Neuronal stem cell (in vitro differentiated cells): ENCODE measurements at regions not wholly inside any gene's neighbourhood (a gene's known extent, or its start where the extent isn't known, plus 50 kb on each side); places are given as distances from the start of the nearest gene placed in this dataset.

Experiments used
- DNase-seq: peaks from one replicate; pipeline ENCODE4 v3.0.0-alpha.2; 2013; ENCODE audit warnings: low spot score
- H2AFZ ChIP-seq: one replicate; pipeline ENCODE4 v1.6.1; 2013; ENCODE audit warnings: mild to moderate bottlenecking, low read length, inconsistent platforms
- H2AK5ac ChIP-seq: 2 replicates; pipeline ENCODE4 v1.6.1; 2013; ENCODE audit warnings: low read depth, mild to moderate bottlenecking, inconsistent platforms, low read length, moderate library complexity, mixed read lengths
- H2BK120ac ChIP-seq: 2 replicates; pipeline ENCODE4 v1.6.1; 2013; ENCODE audit warnings: low read depth, mild to moderate bottlenecking, inconsistent platforms, low read length, moderate library complexity, mixed read lengths
- H2BK12ac ChIP-seq: one replicate; pipeline ENCODE4 v1.6.1; 2013; ENCODE audit warnings: low read length, inconsistent platforms
- H2BK15ac ChIP-seq: 2 replicates; pipeline ENCODE4 v1.6.1; 2013; ENCODE audit warnings: mild to moderate bottlenecking, low read length, inconsistent platforms, mixed read lengths
- H2BK5ac ChIP-seq: one replicate; pipeline ENCODE4 v1.6.1; 2013; ENCODE audit warnings: inconsistent platforms, mild to moderate bottlenecking, low read length, moderate library complexity
- H3K14ac ChIP-seq: one replicate; pipeline ENCODE4 v1.6.1; 2013; ENCODE audit warnings: low read length, inconsistent platforms
- H3K18ac ChIP-seq: 2 replicates; pipeline ENCODE4 v1.6.1; 2013; ENCODE audit warnings: low read length, inconsistent platforms
- H3K23ac ChIP-seq: 2 replicates; pipeline ENCODE4 v1.6.1; 2013; ENCODE audit warnings: low read depth, mild to moderate bottlenecking, mixed read lengths, low read length, inconsistent platforms; ENCODE audit not compliant: poor library complexity
- H3K27ac ChIP-seq: replicated peaks from 3 replicates; pipeline ENCODE4 v1.5.1; 2013; ENCODE audit warnings: low read length, inconsistent platforms
- H3K27me3 ChIP-seq, 3 experiments: 2 replicates each; pipeline ENCODE4 v1.6.1; 2013; ENCODE audit warnings: low read length in 3 of 3, mild to moderate bottlenecking in 2 of 3, inconsistent platforms in 1 of 3, low read depth in 1 of 3, mixed read lengths in 1 of 3, moderate library complexity in 1 of 3; ENCODE audit not compliant: control insufficient read depth in 3 of 3, insufficient read depth in 3 of 3
- H3K36me3 ChIP-seq, 2 donors: replicated peaks in 1 of 2; 2 replicates each; pipeline ENCODE4 v1.6.1; 2013; ENCODE audit warnings: low read length in 2 of 2; ENCODE audit not compliant: control insufficient read depth in 2 of 2, insufficient read depth in 2 of 2
- H3K4ac ChIP-seq: 2 replicates; pipeline ENCODE4 v1.6.1; 2013; ENCODE audit warnings: inconsistent platforms, mild to moderate bottlenecking, low read length, moderate library complexity
- H3K4me1 ChIP-seq, 2 donors: 1 replicate in 1 of 2; 2 replicates in 1 of 2; pipeline ENCODE4 v1.6.1; 2013; ENCODE audit warnings: low read length in 2 of 2, low read depth in 1 of 2; ENCODE audit not compliant: control insufficient read depth in 2 of 2, insufficient read depth in 1 of 2
- H3K4me2 ChIP-seq: one replicate; pipeline ENCODE4 v1.6.1; 2013; ENCODE audit warnings: mild to moderate bottlenecking, low read length, inconsistent platforms; ENCODE audit not compliant: insufficient read depth, poor library complexity, severe bottlenecking
- H3K4me3 ChIP-seq, 2 donors: 2 replicates each; pipeline ENCODE4 v1.5.1; 2013; ENCODE audit warnings: low read length in 2 of 2, mild to moderate bottlenecking in 2 of 2, inconsistent platforms in 1 of 2, moderate library complexity in 1 of 2
- H3K79me1 ChIP-seq: one replicate; pipeline ENCODE4 v1.6.1; 2013; ENCODE audit warnings: low read depth, mild to moderate bottlenecking, inconsistent platforms, low read length, moderate library complexity
- H3K9ac ChIP-seq: one replicate; pipeline ENCODE4 v1.6.1; 2013; ENCODE audit warnings: mild to moderate bottlenecking, low read depth, low read length, inconsistent platforms; ENCODE audit not compliant: poor library complexity
- H3K9me3 ChIP-seq, 2 donors: replicated peaks in 1 of 2; 2 replicates each; pipeline versions ENCODE3 to v1.6.1; 2013; ENCODE audit warnings: low read length in 2 of 2, mild to moderate bottlenecking in 2 of 2, inconsistent platforms in 1 of 2, low read depth in 1 of 2, mixed read lengths in 1 of 2, moderate library complexity in 1 of 2; ENCODE audit not compliant: control insufficient read depth in 2 of 2, insufficient read depth in 1 of 2
- H4K8ac ChIP-seq: one replicate; pipeline ENCODE4 v1.6.1; 2013; ENCODE audit warnings: low read depth, mild to moderate bottlenecking, inconsistent platforms, low read length, moderate library complexity
- H4K91ac ChIP-seq: one replicate; pipeline ENCODE4 v1.6.1; 2013; ENCODE audit warnings: low read length, low read depth, mild to moderate bottlenecking, inconsistent platforms; ENCODE audit not compliant: poor library complexity
- WGBS, 2 donors: extraction: QIAGEN DNeasy Blood & Tissue Kit; methylation state at CpG; one replicate each; pipeline ENCODE4 v1.1.7; 2013; ENCODE audit warnings: missing lambda C conversion rate in 2 of 2, mixed read lengths in 1 of 2; ENCODE audit not compliant: insufficient read length in 2 of 2, insufficient replicate concordance in 1 of 2; ENCODE audit errors: extremely low coverage in 2 of 2; 5-methylcytosine and 5-hydroxymethylcytosine counted together

DNA sequence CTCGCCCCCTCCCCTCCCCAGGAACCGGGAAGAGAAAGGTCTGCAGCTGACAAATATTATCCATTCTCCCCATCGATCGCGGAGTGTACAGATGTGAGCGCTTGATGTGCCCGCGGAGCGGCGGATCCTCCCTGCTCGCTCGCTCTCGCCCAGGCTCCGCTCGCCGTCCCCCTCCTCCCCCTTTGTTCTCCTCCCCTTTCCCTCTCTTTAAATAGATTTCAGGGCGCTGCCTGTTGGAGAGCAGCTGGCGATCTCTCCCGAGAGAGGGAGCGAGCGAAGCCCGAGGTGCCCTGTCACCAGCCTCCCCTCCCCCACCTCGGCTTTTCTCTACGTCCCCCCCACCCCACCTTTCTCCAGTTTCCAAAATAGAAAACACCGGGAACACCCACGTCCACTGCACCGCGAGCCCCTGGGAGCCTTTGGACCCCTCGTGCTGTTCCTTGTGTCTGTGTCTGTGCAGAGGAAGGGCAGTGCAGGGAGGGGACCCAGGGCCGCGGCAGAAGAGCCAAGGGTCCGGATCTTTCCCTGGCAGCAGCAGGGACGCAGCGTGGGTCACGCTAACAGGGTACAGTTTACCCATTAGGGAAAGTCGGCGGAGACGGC is 56.6 kb upstream of the BCOR start:
- no peak for DNase-seq
- Histone ChIP-seq H3K4ac (no peak overlapping the region), H3K79me1 (peaks cover 5% of the 10 kb centered on the region), H2BK15ac (no peak overlapping the region), H3K18ac (peak overlapping the region; percentile 93), H2BK120ac (no peak overlapping the region), H4K8ac (no peak overlapping the region), H3K4me3 (peak overlapping the region; percentile 51 to 71), H3K4me2 (peak overlapping the region; percentile 66), H4K91ac (no peak overlapping the region), H3K14ac (no peak overlapping the region), H2AFZ (peak overlapping the region; percentile 72), H2BK12ac (no peak overlapping the region), H3K9ac (peak overlapping the region; percentile 21), H2AK5ac (no peak overlapping the region), H3K9me3 (no peaks in the 10 kb centered on the region), H3K23ac (peak overlapping the region; percentile 65), H2BK5ac (no peak overlapping the region), H3K4me1 (peaks cover 13 to 16% of the 10 kb centered on the region in 2 donors), H3K27ac (peak overlapping the region; percentile 46), H3K27me3 (peaks cover 0 to 34% (median 0%) of the 10 kb centered on the region in 3 experiments), H3K36me3 (no peaks in the 10 kb centered on the region)
- WGBS, 2 donors = no CpG with 5 or more reads among the region's 38 CpGs

DNA sequence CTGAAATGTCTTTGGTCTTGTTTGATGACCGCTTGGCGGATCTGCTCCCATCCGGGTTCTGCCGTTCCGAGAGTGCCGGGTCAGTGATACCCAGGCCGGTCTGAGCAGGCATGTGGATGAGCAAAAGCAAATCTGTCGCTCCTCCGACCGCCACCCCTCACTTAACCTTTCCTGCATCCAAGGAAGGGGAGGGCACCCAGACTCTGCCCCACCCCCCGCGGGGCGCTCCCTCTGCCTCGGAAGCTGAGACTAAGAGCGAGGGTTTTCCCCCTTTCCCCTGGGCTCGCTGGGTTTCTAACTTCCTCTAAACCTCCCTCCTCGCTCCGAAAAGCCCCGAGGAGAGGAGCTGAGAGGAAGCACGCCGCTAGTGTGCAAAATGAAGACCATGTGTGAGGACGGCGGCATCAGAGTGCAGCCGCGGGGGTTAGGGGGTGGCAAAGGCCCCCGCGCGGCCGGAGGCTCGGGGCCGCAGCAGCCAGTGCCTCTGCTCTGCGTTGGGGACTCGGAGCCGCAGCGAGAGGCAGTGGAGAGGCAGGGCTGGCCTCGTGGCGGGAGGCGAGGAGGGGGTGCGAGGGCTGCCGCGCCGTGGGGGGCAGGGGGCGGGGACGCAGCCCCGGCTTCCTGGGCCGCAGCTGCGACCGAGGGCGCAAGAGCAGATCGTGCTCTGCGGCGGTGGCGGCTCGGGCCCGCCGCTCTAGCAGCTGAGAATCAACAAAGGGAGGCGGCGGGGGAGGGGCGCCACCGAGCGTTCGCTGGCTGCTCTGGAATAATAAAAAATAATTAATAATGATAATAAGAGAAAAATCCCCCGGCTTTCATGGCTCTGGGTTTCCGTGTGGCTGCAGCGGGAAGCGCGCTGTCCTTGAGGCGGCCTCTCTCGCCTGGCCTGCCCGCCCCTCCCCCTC is 55.8 kb upstream of the BCOR start:
- Histone ChIP-seq H3K9me3 (no peaks in the 10 kb centered on the region), H2BK12ac (no peak overlapping the region), H3K27me3 (peaks cover 0 to 39% (median 0%) of the 10 kb centered on the region in 3 experiments), H2AFZ (peak overlapping the region; percentile 74), H3K4me1 (peaks cover 16 to 20% of the 10 kb centered on the region in 2 donors), H3K23ac (no peak overlapping the region), H2BK5ac (no peak overlapping the region), H3K36me3 (no peaks in the 10 kb centered on the region), H3K4ac (no peak overlapping the region), H3K27ac (no peak overlapping the region), H3K79me1 (peaks cover 5% of the 10 kb centered on the region), H3K14ac (no peak overlapping the region), H3K18ac (peak overlapping the region; percentile 87), H4K91ac (no peak overlapping the region), H2BK120ac (no peak overlapping the region), H4K8ac (no peak overlapping the region), H3K9ac (peak overlapping the region; percentile 86), H2AK5ac (peak overlapping the region; percentile 92), H3K4me3 (peak overlapping the region; percentile 51 to 73), H2BK15ac (no peak overlapping the region), H3K4me2 (peak overlapping the region; percentile 78)
- no CpG with 5 or more reads among the region's 70 CpGs for WGBS, 2 donors
- no peak for DNase-seq

DNA sequence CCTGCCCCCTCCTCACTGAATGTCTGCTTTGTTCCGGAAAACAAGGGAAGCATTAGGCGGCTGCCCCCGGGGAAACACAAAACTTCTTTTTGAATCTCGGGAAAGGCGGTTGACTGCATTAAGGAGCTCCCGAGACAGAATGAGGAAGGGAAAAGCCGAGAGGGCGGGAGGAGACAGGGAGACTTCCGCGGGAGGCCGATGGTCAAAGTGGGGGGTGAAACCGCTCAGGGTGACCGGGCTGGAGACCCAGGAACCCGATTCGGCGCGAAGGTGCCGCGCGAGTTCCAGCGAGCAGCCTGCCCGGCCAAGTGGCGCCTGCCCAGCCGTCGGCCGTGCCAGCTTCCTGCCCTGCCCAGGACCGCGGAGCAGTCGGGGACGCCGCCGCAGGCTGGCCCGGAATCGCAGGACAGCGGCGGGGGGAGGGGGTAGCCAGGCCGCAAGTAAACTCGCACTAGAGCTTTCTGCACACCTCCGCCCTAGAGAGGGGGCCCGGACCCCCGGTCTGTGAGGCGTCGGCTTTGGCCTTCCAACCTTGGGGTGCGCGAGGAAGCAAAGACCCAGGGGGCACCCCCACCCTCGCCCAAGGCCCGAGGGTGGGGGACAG is 55.1 kb upstream of the BCOR start:
- Histone ChIP-seq H4K91ac (no peak overlapping the region), H3K27ac (no peak overlapping the region), H2AFZ (peak overlapping the region; percentile 74), H3K23ac (no peak overlapping the region), H4K8ac (no peak overlapping the region), H3K9me3 (no peaks in the 10 kb centered on the region), H3K4me1 (peaks cover 19 to 23% of the 10 kb centered on the region in 2 donors), H3K4ac (no peak overlapping the region), H3K36me3 (no peaks in the 10 kb centered on the region), H3K14ac (no peak overlapping the region), H3K27me3 (peaks cover 0 to 40% (median 0%) of the 10 kb centered on the region in 3 experiments), H2AK5ac (peak overlapping the region; percentile 92), H2BK120ac (no peak overlapping the region), H3K79me1 (peaks cover 5% of the 10 kb centered on the region), H3K9ac (peak overlapping the region; percentile 60), H2BK5ac (no peak overlapping the region), H2BK12ac (no peak overlapping the region), H3K4me2 (peak overlapping the region; percentile 78), H3K18ac (peak overlapping the region; percentile 95), H2BK15ac (peak overlapping the region; percentile 58), H3K4me3 (peak overlapping the region; percentile 51 to 73)
- no peak for DNase-seq
- WGBS, 2 donors = no CpG with 5 or more reads among the region's 47 CpGs
